Muscle of leg (tissue), 3 donors: ENCODE measurements at regions not wholly inside any gene's neighbourhood (a gene's known extent, or its start where the extent isn't known, plus 50 kb on each side); places are given as distances from the start of the nearest gene placed in this dataset.

ENCODE experiments used
- DNase-seq: peaks from one replicate; pipeline ENCODE4 v3.0.0; 2013
- H3K27ac ChIP-seq: one replicate; pipeline ENCODE4 v1.5.1; 2013; ENCODE audit warnings: mild to moderate bottlenecking, low read length, control low read depth
- H3K27me3 ChIP-seq: one replicate; pipeline ENCODE4 v1.6.1; 2013; ENCODE audit warnings: low read length; ENCODE audit not compliant: control insufficient read depth, insufficient read depth
- H3K36me3 ChIP-seq: one replicate; pipeline ENCODE4 v1.6.1; 2013; ENCODE audit warnings: low read length; ENCODE audit not compliant: control insufficient read depth, insufficient read depth
- H3K4me1 ChIP-seq: one replicate; pipeline ENCODE4 v1.6.1; 2013; ENCODE audit warnings: low read length; ENCODE audit not compliant: control insufficient read depth, insufficient read depth
- H3K4me3 ChIP-seq: one replicate; pipeline ENCODE4 v1.5.1; 2013; ENCODE audit warnings: low read length, control low read depth
- H3K9me3 ChIP-seq: replicated peaks from 2 replicates; pipeline ENCODE4 v1.6.1; 2013; ENCODE audit warnings: low read depth, low read length; ENCODE audit not compliant: control insufficient read depth
- WGBS: methylation state at CpG from one replicate; pipeline ENCODE4 v1.1.5; 2013; ENCODE audit warnings: missing lambda C conversion rate; ENCODE audit not compliant: insufficient coverage; 5-methylcytosine and 5-hydroxymethylcytosine counted together

- H3K27ac ChIP-seq: peak overlapping the region; percentile 9
- DNase-seq: peak; percentile 89
- no peaks in the 10 kb centered on the region for H3K9me3 ChIP-seq
- no peaks in the 10 kb centered on the region for H3K36me3 ChIP-seq
- 53% methylated on average over 6 of the region's 10 CpGs for WGBS
- H3K27me3 ChIP-seq: no peaks in the 10 kb centered on the region
- H3K4me3 ChIP-seq: no peak overlapping the region
- peaks cover 30% of the 10 kb centered on the region for H3K4me1 ChIP-seq
Observed at GRCh38 chr15:29631076-29632070, 190.9 kb downstream of the TJP1 start.

DNA sequence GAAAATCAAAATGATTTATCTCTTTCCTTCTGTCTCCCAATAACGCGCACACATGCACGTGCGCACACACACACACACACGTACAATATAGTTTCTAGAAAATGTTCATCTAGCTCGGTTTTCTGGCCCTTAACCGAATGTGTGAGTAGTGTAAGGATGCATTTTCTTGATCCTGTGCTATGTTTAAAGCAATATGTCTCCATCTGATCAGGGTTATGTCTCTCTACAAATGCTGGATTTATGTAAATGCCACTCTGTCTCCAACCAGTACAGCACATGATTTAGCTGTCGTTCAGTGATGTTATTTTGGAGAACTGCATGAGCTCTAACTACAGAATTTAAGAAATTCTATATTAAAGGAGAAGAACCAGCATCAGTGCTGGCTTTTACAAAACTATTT lies 198.0 kb downstream of the TJP1 start:
- no peak for DNase-seq
- no peaks in the 10 kb centered on the region for H3K9me3 ChIP-seq
- peaks cover 2% of the 10 kb centered on the region for H3K4me1 ChIP-seq
- H3K27ac ChIP-seq: no peak overlapping the region
- no peak overlapping the region for H3K4me3 ChIP-seq
- no peaks in the 10 kb centered on the region for H3K36me3 ChIP-seq
- WGBS: no CpG with 5 or more reads among the region's 8 CpGs
- no peaks in the 10 kb centered on the region for H3K27me3 ChIP-seq

GRCh38 chr15:29623116-29623639 lies 199.1 kb downstream of the TJP1 start:
- Histone ChIP-seq H3K9me3 (no peaks in the 10 kb centered on the region), H3K4me1 (peaks cover 2% of the 10 kb centered on the region), H3K4me3 (no peak overlapping the region), H3K27me3 (no peaks in the 10 kb centered on the region), H3K36me3 (no peaks in the 10 kb centered on the region), H3K27ac (no peak overlapping the region)
- 63% methylated on average over 5 of the region's 6 CpGs for WGBS
- peak; percentile 62 for DNase-seq

DNA sequence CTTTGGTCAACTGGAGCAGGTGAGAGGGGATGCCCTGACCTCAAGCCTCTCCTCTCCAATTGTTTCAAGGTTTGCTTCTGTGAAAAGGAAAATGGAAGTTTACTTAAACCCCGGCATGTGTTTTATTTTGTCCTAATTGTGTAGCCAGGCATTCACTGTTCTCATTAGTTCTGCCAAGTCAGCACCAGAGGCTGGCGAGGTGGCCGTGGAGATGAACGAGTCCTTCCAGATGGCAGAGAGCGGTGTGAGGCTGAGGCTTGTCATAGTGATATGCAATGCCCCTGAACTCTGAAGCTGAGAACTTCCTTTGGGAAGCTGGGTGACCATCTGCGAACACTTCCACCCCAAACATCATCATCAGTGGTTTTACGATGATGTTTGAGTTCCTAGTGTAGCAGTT lies 199.6 kb downstream of the TJP1 start:
- peak; percentile 28 for DNase-seq
- H3K9me3 ChIP-seq: no peaks in the 10 kb centered on the region
- no peak overlapping the region for H3K27ac ChIP-seq
- H3K4me3 ChIP-seq: no peak overlapping the region
- H3K4me1 ChIP-seq: peaks cover 2% of the 10 kb centered on the region
- H3K27me3 ChIP-seq: no peaks in the 10 kb centered on the region
- no peaks in the 10 kb centered on the region for H3K36me3 ChIP-seq
- 100% methylated on average over 1 of the region's 7 CpGs for WGBS

- Histone ChIP-seq H3K36me3 (no peaks in the 10 kb centered on the region), H3K9me3 (no peaks in the 10 kb centered on the region), H3K4me1 (peaks cover 2% of the 10 kb centered on the region), H3K27me3 (no peaks in the 10 kb centered on the region), H3K27ac (no peak overlapping the region), H3K4me3 (no peak overlapping the region)
- WGBS: no CpG with 5 or more reads among the region's 5 CpGs
- DNase-seq: no peak
Observed at GRCh38 chr15:29621616-29622015, 200.7 kb downstream of the TJP1 start.

- DNase-seq: no peak
- 73% methylated on average over 2 of the region's 2 CpGs for WGBS
- Histone ChIP-seq H3K4me1 (peaks cover 2% of the 10 kb centered on the region), H3K4me3 (no peak overlapping the region), H3K9me3 (no peaks in the 10 kb centered on the region), H3K27me3 (no peaks in the 10 kb centered on the region), H3K36me3 (no peaks in the 10 kb centered on the region), H3K27ac (no peak overlapping the region)
Observed at GRCh38 chr15:29618586-29618985, 203.7 kb downstream of the TJP1 start.

- no peak for DNase-seq
- Histone ChIP-seq H3K4me3 (no peak overlapping the region), H3K27me3 (no peaks in the 10 kb centered on the region), H3K9me3 (no peaks in the 10 kb centered on the region), H3K4me1 (no peaks in the 10 kb centered on the region), H3K36me3 (no peaks in the 10 kb centered on the region), H3K27ac (no peak overlapping the region)
Observed at GRCh38 chr15:29616512-29616911, 205.8 kb downstream of the TJP1 start.

- 100% methylated on average over 2 of the region's 4 CpGs for WGBS
Observed at GRCh38 chr15:29615791-29616190, 206.5 kb downstream of the TJP1 start.

DNA sequence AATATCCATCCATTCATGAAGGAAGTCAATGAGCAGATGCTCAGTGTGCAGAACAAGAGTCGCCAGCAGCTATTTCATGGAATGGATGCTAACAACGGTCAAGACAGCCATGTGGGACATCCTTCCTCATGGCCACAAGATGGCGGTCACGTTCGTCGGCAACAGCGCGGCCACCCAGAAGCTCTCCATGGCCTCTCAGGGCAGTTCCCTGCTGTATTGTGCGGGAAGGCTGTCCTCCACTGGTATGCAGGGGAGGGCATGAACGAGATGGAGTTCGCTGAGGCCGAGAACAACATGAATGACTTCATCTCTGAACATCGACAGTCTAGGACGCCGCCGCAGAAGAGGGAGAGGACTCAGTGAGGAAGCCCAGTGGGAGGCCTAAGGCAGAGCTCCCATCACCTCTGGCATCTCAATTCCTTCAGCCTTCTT lies 208.3 kb downstream of the TJP1 start:
- H3K27me3 ChIP-seq: no peaks in the 10 kb centered on the region

More at GRCh38 chr15:29615791-29616190, 206.5 kb downstream of the TJP1 start:
- no peaks in the 10 kb centered on the region for H3K4me1 ChIP-seq
- H3K36me3 ChIP-seq: no peaks in the 10 kb centered on the region
- no peaks in the 10 kb centered on the region for H3K9me3 ChIP-seq
- DNase-seq: no peak
- no peak overlapping the region for H3K27ac ChIP-seq
- H3K27me3 ChIP-seq: no peaks in the 10 kb centered on the region
- no peak overlapping the region for H3K4me3 ChIP-seq

DNA sequence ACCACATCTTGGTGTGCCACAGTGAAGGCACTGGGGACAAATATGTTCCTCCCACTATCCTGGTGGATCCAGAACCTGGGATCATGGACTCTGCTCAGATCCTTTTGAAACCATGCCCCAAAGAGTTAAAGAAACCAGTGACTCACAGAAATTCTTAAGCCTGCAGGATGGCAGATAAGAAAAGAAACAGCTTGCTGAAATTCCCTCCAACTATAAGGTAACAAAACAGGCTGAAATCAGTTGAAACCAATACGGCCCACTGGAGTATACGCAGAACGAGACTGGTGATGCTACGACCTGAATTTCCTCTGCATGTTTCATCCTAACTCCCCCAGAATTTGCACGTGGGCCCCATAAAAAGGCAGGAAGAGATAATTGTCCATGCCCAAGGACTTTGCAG lies 209.6 kb downstream of the TJP1 start:
- 47% methylated on average over 4 of the region's 5 CpGs for WGBS
- DNase-seq: no peak
- no peaks in the 10 kb centered on the region for H3K9me3 ChIP-seq
- no peaks in the 10 kb centered on the region for H3K27me3 ChIP-seq
- H3K4me1 ChIP-seq: no peaks in the 10 kb centered on the region
- H3K36me3 ChIP-seq: no peaks in the 10 kb centered on the region
- no peak overlapping the region for H3K4me3 ChIP-seq
- no peak overlapping the region for H3K27ac ChIP-seq

More for the DNA sequence above, 208.3 kb downstream of the TJP1 start:
- WGBS: 82% methylated on average over 10 of the region's 16 CpGs
- H3K4me3 ChIP-seq: no peak overlapping the region
- H3K36me3 ChIP-seq: no peaks in the 10 kb centered on the region
- no peaks in the 10 kb centered on the region for H3K9me3 ChIP-seq
- no peaks in the 10 kb centered on the region for H3K4me1 ChIP-seq
- no peak overlapping the region for H3K27ac ChIP-seq
- no peak for DNase-seq
